Activated CD8-positive, alpha-beta memory T cell treated with anti-CD3 and anti-CD28 coated beads for 36 hours (primary cell): ENCODE measurements at regions not wholly inside any gene's neighbourhood (a gene's known extent, or its start where the extent isn't known, plus 50 kb on each side); places are given as distances from the start of the nearest gene placed in this dataset.

Experiments used
- CTCF ChIA-PET: fragments of 350-600 bp; sonication (Branson Sonifier 250); formaldehyde crosslinking; loops from one replicate; lab custom pipeline; 2021; ENCODE audit warnings: antibody characterized with exemption; lab: Charles Lee
- POLR2A ChIA-PET: fragments of 350-600 bp; sonication (Branson Sonifier 250); formaldehyde crosslinking; loops from one replicate; lab custom pipeline; 2021; ENCODE audit warnings: antibody characterized with exemption; lab: Charles Lee

- CTCF ChIA-PET: no interaction called here
- POLR2A ChIA-PET: no interaction called here
Observed at GRCh38 chr6:125485757-125486156, 184.0 kb upstream of the HDDC2 start.

GRCh38 chr6:125486881-125487280, 185.1 kb upstream of the HDDC2 start:
- ChIA-PET POLR2A (no interaction called here), CTCF (no interaction called here)

GRCh38 chr6:125489579-125490285, 188.0 kb upstream of the HDDC2 start:
- POLR2A ChIA-PET: no interaction called here
- CTCF ChIA-PET: no interaction called here

GRCh38 chr6:125491860-125492618, 190.3 kb upstream of the HDDC2 start:
- CTCF ChIA-PET: no interaction called here
- POLR2A ChIA-PET: no interaction called here

- ChIA-PET POLR2A (no interaction called here), CTCF (no interaction called here)
Observed at GRCh38 chr6:125498606-125499005, 196.8 kb upstream of the HDDC2 start.

GRCh38 chr6:125499535-125499934, 197.8 kb upstream of the HDDC2 start:
- ChIA-PET CTCF (no interaction called here), POLR2A (no interaction called here)

- ChIA-PET POLR2A (no interaction called here), CTCF (no interaction called here)
Observed at GRCh38 chr6:125503181-125503580, 201.4 kb upstream of the HDDC2 start.

- ChIA-PET CTCF (no interaction called here), POLR2A (no interaction called here)
Observed at GRCh38 chr6:125507987-125508655, 206.4 kb upstream of the HDDC2 start.

- CTCF ChIA-PET: no interaction called here
- POLR2A ChIA-PET: no interaction called here
Observed at GRCh38 chr6:125508793-125509192, 207.0 kb upstream of the HDDC2 start.

- ChIA-PET CTCF (no interaction called here), POLR2A (no interaction called here)
Observed at GRCh38 chr6:125509477-125509876, 207.7 kb upstream of the HDDC2 start.

GRCh38 chr6:125510405-125510804, 208.6 kb upstream of the HDDC2 start:
- POLR2A ChIA-PET: no interaction called here
- CTCF ChIA-PET: no interaction called here

- CTCF ChIA-PET: no interaction called here
- POLR2A ChIA-PET: no interaction called here
Observed at GRCh38 chr6:125511809-125512396, 210.1 kb upstream of the HDDC2 start.

GRCh38 chr6:125512621-125513020, 210.9 kb upstream of the HDDC2 start:
- ChIA-PET POLR2A (no interaction called here), CTCF (no interaction called here)

GRCh38 chr6:125513978-125514377, 212.2 kb upstream of the HDDC2 start:
- POLR2A ChIA-PET: no interaction called here
- CTCF ChIA-PET: no interaction called here

- ChIA-PET CTCF (no interaction called here), POLR2A (no interaction called here)
Observed at GRCh38 chr6:125516644-125517043, 214.9 kb upstream of the HDDC2 start.

- ChIA-PET CTCF (no interaction called here), POLR2A (no interaction called here)
Observed at GRCh38 chr6:125519367-125519766, 217.6 kb upstream of the HDDC2 start.

- CTCF ChIA-PET: interaction anchor here (1.2 kb wide), 1 partner anchor 13 kb away, joined by 3 read pairs; no protein-coding TSS in a partner anchor
Observed at GRCh38 chr6:125524356-125524755, 222.6 kb upstream of the HDDC2 start.

GRCh38 chr6:125526007-125526720, 223.3 kb upstream of the HEY2 start:
- CTCF ChIA-PET: no interaction called here
- POLR2A ChIA-PET: no interaction called here

More at GRCh38 chr6:125524356-125524755, 222.6 kb upstream of the HDDC2 start:
- POLR2A ChIA-PET: no interaction called here

GRCh38 chr6:125528621-125529041, 220.8 kb upstream of the HEY2 start:
- ChIA-PET POLR2A (no interaction called here), CTCF (no interaction called here)

- POLR2A ChIA-PET: no interaction called here
- CTCF ChIA-PET: no interaction called here
Observed at GRCh38 chr6:125529061-125529460, 220.4 kb upstream of the HEY2 start.
